NT2/D1 (cell line): ENCODE measurements at regions not wholly inside any gene's neighbourhood (a gene's known extent, or its start where the extent isn't known, plus 50 kb on each side); places are given as distances from the start of the nearest gene placed in this dataset.

Experiments
- DNase-seq: peaks from one replicate; pipeline ENCODE4 v3.0.0-alpha.2; 2011; ENCODE audit warnings: low read depth, low spot score
- H3K27me3 ChIP-seq: 2 replicates; pipeline ENCODE4 v1.6.0; 2011; ENCODE audit warnings: mild to moderate bottlenecking; ENCODE audit not compliant: insufficient read length, insufficient read depth
- H3K36me3 ChIP-seq: 2 replicates; pipeline ENCODE4 v1.6.1; 2011; ENCODE audit warnings: mild to moderate bottlenecking, low read length, mixed read lengths; ENCODE audit not compliant: insufficient read depth, insufficient read length
- H3K4me1 ChIP-seq: 2 replicates; pipeline ENCODE4 v1.5.1; 2011; ENCODE audit not compliant: insufficient read depth, insufficient read length
- H3K4me3 ChIP-seq: 2 replicates; pipeline ENCODE4 v1.5.1; 2011; ENCODE audit warnings: low read depth; ENCODE audit not compliant: insufficient read length
- H3K9ac ChIP-seq: 2 replicates; pipeline ENCODE4 v1.6.0; 2011; ENCODE audit warnings: low read depth; ENCODE audit not compliant: insufficient read length
- H3K9me3 ChIP-seq: 2 replicates; pipeline ENCODE4 v1.5.1; 2011; ENCODE audit warnings: mild to moderate bottlenecking, low read length; ENCODE audit not compliant: insufficient read depth
- SUZ12 ChIP-seq: IDR thresholded peaks from 2 replicates; pipeline ENCODE4 v1.6.1; 2011; ENCODE audit not compliant: insufficient read length, insufficient read depth; ENCODE audit errors: extremely low read depth
- YY1 ChIP-seq: IDR thresholded peaks from 2 replicates; pipeline ENCODE4 v1.6.1; 2011; ENCODE audit not compliant: insufficient read length, insufficient read depth
- ZNF274 ChIP-seq: IDR thresholded peaks from 2 replicates; pipeline ENCODE4 v1.6.1; 2011; ENCODE audit warnings: mild to moderate bottlenecking, low read depth, low read length

GRCh38 chr10:75347186-75347585, 54.4 kb downstream of the ZNF503 start:
- H3K27me3 ChIP-seq = no peaks in the 10 kb centered on the region
- H3K9me3 ChIP-seq = peaks cover 13% of the 10 kb centered on the region; the same call in 1 of the 2 replicates
- H3K4me1 ChIP-seq = no peaks in the 10 kb centered on the region
- TF ChIP-seq YY1 (no peak), ZNF274 (no peak), SUZ12 (no peak)
- H3K9ac ChIP-seq = no peak overlapping the region
- DNase-seq = no peak
- no peaks in the 10 kb centered on the region for H3K36me3 ChIP-seq
- no peak overlapping the region for H3K4me3 ChIP-seq

- Histone ChIP-seq H3K27me3 (no peaks in the 10 kb centered on the region), H3K36me3 (no peaks in the 10 kb centered on the region), H3K4me3 (no peak overlapping the region), H3K9ac (no peak overlapping the region), H3K4me1 (no peaks in the 10 kb centered on the region), H3K9me3 (peaks cover 13% of the 10 kb centered on the region; the same call in 1 of the 2 replicates)
- no peak for TF ChIP-seq YY1
- no peak for TF ChIP-seq SUZ12
- no peak for TF ChIP-seq ZNF274
- no peak for DNase-seq
Observed at GRCh38 chr10:75345738-75346137, 55.8 kb downstream of the ZNF503 start.

- Histone ChIP-seq H3K36me3 (no peaks in the 10 kb centered on the region), H3K9me3 (peaks cover 13% of the 10 kb centered on the region; the same call in 1 of the 2 replicates), H3K4me3 (no peak overlapping the region), H3K4me1 (no peaks in the 10 kb centered on the region), H3K27me3 (no peaks in the 10 kb centered on the region), H3K9ac (no peak overlapping the region)
- TF ChIP-seq ZNF274 (no peak), YY1 (no peak), SUZ12 (no peak)
- no peak for DNase-seq
Observed at GRCh38 chr10:75344170-75344569, 57.4 kb downstream of the ZNF503 start.

DNA sequence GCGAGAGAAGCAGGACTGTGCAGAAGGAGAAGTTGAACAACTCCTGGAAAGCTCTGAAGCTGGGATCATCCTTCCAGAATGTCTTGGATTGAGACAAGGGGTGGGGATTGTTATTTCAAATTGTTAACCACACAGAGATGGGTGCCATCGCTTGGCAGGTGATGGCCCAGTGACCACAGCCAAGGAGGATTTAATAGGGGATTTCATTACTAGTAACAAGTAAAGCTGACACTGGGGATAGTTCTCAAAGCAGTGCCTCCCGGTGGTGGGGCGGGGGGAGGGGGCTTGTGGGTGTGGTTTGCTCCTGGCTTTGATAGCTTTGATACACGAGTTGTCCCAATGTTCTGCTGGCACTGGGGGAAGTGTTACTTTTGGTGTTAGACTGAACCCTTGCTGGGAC, 59.2 kb downstream of the ZNF503 start:
- Histone ChIP-seq H3K4me3 (no peak overlapping the region), H3K4me1 (no peaks in the 10 kb centered on the region), H3K36me3 (no peaks in the 10 kb centered on the region), H3K27me3 (no peaks in the 10 kb centered on the region), H3K9me3 (peaks cover 13% of the 10 kb centered on the region; the same call in 1 of the 2 replicates), H3K9ac (no peak overlapping the region)
- TF ChIP-seq YY1 (no peak), ZNF274 (no peak), SUZ12 (no peak)
- no peak for DNase-seq

GRCh38 chr10:75335983-75336382, 65.6 kb downstream of the ZNF503 start:
- H3K36me3 ChIP-seq = no peaks in the 10 kb centered on the region
- no peak overlapping the region for H3K9ac ChIP-seq
- TF ChIP-seq YY1 (no peak), ZNF274 (no peak), SUZ12 (no peak)
- H3K4me3 ChIP-seq = no peak overlapping the region
- H3K4me1 ChIP-seq = no peaks in the 10 kb centered on the region
- H3K9me3 ChIP-seq = peaks cover 9% of the 10 kb centered on the region; the same call in 1 of the 2 replicates
- DNase-seq = no peak
- H3K27me3 ChIP-seq = no peaks in the 10 kb centered on the region

DNA sequence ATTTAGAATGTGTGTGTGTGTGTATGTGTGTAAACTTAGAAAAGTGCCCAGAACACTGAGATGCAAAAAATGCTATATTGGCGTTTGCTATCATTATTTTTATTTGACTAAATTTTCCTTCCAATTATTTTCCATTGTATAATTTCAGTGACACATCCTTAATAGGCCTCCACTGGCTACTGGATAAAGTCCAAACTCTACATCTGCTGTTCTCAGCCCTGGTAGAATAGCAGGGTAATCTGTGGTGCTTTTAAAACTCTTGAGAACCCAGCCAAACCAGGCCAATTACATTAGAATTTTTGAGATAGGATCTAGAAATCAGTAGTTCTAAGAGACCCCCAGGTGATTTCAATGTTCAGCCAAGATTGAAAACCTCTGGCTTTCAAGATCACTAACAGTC, 66.4 kb downstream of the ZNF503 start:
- H3K9me3 ChIP-seq = peaks cover 9% of the 10 kb centered on the region; the same call in 1 of the 2 replicates
- H3K4me3 ChIP-seq = no peak overlapping the region
- no peak for DNase-seq
- H3K4me1 ChIP-seq = no peaks in the 10 kb centered on the region
- no peak for TF ChIP-seq SUZ12
- no peak for TF ChIP-seq ZNF274
- TF ChIP-seq YY1 = no peak
- no peaks in the 10 kb centered on the region for H3K27me3 ChIP-seq
- H3K9ac ChIP-seq = no peak overlapping the region
- no peaks in the 10 kb centered on the region for H3K36me3 ChIP-seq

GRCh38 chr10:75334720-75335119, 66.8 kb downstream of the ZNF503 start:
- Histone ChIP-seq H3K36me3 (no peaks in the 10 kb centered on the region), H3K9me3 (peaks cover 9% of the 10 kb centered on the region; the same call in 1 of the 2 replicates), H3K9ac (no peak overlapping the region), H3K27me3 (no peaks in the 10 kb centered on the region), H3K4me1 (no peaks in the 10 kb centered on the region), H3K4me3 (no peak overlapping the region)
- no peak for DNase-seq
- no peak for TF ChIP-seq SUZ12
- TF ChIP-seq ZNF274 = no peak
- TF ChIP-seq YY1 = no peak
